NCI-H526 (cell line): ENCODE measurements at regions not wholly inside any gene's neighbourhood (a gene's known extent, or its start where the extent isn't known, plus 50 kb on each side); places are given as distances from the start of the nearest gene placed in this dataset.

Experiments used
- DNase-seq, 2 experiments: peaks; one replicate each; lab custom pipeline; 2025; lab: John Stamatoyannopoulos, UW

DNA sequence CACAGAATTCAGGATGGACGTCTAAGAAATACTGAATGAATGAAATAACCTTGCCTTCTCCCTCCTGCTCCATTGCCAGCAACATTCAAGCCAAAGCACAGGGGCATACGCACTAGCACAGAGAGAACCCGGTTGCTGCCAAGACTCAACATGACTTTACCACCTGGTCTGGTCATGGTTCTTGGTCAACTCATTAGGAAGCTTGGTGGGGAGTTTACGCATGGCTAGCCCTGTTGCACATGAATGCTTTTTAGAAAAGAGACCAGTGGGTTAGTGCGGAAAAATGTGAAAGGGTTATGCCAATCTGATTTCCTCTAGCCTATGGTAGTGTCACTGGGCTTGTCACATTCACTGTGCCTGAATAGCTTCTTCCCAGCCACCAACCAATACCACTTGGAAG is 187.6 kb upstream of the NEBL start:
- DNase-seq = no peak

DNA sequence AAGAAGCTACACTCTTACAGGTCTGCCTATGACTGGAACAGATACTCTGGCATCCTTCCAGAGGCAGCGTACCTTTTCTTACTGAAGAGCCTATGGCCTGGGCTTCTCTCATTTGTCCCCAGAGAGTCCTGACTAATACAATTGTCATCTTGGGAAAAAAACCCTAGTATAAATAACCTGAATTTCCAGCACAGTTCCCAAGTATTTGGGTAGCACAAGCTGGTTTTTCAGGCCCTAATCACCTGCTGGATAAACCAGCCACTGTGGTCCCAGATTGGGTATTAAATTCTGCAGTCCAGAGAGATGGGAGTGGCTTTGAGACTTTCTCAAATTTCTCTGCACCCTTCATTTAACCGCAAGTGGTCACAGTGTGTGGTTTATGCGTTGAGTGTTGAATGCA is 186.8 kb upstream of the NEBL start:
- DNase-seq = no peak

DNA sequence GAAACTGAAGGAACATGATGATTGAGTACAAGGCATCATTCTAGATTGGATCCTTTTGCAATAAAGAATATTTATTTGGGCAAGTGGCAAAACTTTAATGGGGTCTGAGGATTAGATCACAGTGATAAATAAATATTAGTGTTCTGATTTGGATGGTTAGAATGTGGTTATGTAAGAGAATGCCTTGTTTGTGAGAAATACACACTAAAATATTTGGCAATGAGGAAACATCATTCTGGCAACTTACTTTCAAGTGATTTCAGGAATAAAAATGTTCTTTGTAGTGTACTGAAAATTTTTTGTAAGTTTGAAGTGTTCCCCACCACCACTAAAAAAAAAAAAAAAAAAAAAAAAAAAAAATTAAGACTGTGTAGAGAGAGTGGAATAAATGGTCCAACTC is 185.1 kb upstream of the NEBL start:
- DNase-seq = no peak

DNA sequence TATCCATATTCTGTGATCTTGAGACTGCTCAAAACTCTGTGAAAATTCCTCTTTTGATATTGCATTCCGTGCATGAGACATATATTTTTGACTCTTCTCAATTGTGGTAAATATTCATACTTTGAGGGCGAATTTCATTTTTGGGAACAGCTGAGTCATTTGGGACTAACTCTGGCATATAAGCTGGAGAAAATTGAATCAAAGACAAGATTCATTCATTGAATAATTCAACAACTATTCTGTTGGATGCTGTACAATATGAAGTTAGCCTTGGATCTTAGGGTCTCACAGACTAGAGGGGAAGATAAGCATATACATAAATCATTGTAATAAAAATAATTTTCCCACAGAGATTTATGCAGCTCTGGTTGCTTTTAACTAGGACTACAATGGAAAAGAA is 183.2 kb upstream of the NEBL start:
- DNase-seq = no peak

DNA sequence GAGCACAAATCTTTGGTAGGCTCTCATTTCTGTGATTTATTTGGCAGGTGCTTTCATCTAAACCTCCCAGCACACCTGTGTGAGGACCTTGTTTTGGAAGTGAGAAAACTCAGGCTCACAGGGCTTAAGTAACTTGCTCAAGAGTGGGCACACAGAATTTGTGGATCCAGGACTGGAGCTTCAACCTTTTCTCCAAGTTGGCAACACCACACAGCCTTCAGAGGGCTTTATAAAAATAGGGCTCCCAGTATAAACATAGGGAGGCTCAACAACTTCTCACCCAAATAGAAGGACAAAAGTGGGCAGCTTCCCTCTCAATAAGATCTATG is 182.2 kb upstream of the NEBL start:
- no peak for DNase-seq

DNA sequence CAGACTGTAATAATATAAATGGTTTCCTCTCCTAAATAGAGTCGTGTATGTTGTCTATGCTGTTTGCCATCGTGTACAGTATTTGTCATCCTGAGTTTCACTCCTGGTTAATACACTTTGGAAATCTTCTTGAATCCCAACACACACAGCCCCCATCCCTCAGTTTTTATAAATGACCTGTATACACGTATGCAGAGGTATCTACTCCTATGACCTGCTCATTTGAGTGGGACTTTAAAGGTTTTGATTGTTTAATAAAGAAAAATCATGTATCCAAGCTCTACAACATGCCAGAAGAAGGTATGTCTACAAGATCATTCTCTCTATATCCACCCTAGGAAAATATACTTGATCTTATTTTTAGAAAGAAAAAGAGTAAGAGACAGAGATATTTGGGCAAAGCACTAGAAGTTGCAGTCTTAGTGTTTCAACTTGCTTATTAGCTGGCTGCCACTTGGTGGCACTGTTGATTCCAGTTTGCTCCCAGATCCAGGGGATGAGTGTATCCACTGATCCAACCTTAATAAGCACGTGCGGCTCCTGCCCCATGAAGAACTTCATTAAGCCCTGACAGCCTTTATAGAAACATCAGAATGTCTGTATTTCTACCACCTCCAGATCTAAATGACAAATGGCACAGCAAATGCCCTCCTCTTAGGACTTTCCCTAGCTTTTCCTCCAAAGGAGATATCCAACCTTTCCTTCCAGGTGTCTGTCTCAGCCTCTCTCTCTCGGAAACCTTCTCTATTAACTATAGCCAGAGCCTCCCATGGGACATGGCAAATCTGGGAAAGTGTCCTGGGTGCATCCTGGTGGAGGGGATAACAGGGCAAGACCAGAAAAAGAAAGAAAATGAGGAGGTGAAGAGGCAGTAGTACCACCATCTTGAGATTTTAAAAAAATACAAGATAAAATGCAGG is 181.6 kb upstream of the NEBL start:
- DNase-seq = peak; percentile 39 to 77

DNA sequence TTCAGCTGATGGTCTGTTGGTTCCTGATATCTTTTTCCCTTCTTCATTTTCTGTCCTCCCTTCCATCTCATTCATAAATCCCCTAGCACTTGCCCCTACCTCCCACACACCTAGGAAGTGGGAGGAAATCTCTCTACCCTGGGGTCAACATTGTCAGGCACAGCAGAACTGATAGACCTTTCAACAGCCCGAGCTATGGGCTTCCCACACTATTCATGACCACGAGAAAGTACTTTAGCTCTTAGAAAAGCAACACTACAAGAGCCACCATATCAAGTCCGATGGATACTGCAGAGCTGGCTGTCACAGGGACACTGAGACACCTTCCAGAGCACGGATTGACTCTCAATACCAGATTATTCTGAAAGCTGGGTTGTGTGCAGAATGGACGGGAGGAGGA is 180.6 kb upstream of the NEBL start:
- DNase-seq = no peak

DNA sequence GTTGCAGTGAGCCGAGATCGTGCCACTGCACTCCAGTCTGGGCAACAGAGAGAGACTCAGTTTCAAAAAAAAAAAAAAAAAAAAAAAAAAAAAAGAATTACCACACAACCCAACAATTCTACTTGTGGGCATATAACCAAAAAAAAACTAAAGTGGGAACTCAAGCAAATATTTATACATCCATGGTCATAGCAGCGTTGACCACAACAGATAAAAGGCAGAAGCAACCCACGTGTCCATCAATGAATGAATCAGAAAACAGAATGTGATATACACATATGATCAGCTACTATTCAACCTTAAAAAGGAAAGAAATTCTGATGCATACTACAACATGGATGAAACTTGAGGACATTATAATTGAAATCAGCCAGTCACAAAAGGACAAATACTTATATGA is 179.3 kb upstream of the NEBL start:
- no peak for DNase-seq

DNA sequence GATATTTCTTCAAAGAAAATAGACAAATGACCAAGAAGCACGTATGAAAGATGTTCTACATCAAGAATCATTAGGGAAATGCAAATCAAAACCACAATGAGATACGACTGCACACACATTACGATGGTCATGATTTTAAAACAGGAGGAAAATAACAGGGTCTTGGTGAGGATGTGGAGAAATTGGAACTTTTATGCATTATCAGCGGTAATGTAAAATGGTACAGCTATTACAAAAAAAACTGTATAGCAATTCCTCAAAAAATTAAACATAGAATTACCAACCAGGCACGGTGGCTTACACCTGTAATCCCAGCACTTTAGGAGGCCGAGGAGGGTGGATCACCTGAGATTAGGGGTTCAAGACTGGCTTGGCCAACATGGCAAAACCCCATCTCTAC is 178.8 kb upstream of the NEBL start:
- DNase-seq = peak in 1 of 2 experiments; percentile 9

DNA sequence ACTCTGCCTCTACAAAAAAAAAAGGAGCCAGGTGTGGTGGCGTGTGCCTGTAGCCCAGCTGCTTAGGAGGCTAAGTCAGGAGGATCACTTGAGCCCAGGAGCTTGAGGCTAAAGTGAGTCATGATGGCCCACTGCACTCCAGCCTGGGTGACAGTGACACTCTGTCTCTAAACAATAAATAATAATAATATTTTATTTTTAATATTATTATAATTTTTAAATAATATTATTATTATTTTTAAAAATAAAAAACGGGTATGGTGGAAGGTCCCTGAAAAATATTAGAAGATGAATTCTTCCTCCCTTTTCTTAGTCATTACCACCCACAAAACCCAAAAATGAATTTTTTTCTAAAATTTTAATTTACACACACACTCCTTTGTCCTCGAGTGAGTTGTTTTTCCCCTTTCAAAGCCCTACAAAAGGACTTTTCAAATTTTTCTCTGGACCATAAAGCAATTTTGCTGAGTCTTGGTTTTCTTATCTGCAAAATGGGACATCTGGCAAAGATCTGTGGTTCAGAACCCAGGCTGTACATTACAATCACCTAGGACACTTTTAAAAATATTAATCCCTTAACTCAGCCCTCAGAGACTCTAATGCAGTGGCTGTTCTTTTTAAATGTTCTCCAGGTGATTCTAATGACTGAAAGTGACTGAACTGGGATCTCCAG is 174.0 kb upstream of the NEBL start:
- DNase-seq = no peak

DNA sequence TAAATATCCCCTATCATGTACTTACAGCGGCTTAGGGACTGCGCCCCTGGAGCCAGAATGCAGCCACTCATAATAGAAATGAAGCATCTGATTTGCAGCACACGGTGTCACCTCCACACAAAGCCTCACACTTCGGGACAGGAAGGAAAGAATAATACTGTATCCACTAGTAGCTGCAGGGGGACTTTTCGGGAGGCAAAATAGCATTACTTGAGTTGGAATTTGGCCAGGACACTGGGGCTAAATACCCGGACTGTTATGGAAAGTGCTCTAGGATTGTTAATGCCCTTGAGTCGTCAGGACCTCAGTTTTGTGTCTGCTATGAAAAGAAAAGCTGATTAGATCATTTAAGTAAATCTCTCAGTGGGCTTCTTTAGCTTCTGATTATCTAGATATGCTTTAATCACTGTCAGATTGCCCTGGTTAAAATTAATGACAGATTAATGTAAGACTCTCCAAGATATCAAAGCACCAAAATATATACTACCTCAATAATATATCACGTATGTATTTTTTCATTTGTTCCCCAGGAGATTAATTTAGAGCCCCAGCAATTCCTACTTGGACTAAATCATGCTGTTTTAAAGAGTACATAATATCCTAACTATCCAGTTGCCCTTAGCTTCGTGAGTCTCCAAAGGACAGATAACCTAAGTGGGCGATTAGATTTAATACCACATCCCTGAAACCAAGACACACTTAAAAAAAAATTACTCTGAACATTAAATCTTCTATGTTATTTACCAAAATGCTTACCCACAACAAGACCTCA is 173.0 kb upstream of the NEBL start:
- peak; percentile 18 to 62 for DNase-seq

DNA sequence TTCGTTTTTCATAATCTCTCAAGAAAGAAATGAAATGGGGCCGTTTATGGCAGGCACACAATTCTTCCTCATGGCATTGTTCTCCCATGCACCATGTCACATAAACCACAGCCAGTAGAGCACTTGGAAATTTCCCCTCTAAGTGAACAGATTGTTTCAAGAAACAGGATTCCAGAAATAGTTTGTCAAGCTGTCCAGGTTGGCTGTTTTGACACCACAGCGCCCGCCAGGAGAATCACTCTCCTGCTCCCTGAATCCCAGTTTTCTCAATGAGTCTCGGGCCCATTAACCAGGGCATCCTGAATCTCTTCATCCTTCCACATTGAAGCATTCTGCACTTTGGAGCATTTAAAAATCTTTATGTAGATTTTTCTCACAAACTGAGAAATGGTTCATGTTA is 172.2 kb upstream of the NEBL start:
- no peak for DNase-seq

DNA sequence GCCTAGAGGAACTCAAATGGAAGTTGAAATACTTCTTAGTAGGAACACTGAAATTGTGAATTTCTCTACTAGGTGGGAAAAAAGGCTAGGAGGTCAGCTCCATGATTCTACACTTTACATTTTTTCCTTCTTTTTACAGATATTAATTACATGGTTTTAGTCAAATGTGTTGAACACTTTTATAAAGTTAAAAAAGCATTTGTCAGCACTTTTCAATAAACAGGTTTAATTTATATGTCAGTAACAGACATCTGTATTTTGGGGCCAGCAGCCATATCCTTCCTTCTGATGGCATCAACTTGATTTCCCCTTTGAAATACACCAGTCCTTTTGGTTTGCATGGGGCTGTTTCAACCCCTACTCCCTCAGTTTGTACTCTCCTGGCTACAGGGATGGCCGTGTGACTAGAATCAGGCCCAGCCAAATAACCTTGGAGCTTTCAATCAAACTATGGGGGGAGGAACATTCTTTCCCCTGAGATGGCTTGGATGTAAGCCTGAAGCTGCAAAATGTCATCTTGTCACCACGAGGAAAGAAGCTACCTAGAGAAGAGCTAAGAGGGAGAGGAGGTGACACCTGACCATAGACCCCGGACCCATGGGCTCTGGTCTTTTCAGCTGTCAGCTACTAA is 171.0 kb upstream of the NEBL start:
- DNase-seq = no peak

DNA sequence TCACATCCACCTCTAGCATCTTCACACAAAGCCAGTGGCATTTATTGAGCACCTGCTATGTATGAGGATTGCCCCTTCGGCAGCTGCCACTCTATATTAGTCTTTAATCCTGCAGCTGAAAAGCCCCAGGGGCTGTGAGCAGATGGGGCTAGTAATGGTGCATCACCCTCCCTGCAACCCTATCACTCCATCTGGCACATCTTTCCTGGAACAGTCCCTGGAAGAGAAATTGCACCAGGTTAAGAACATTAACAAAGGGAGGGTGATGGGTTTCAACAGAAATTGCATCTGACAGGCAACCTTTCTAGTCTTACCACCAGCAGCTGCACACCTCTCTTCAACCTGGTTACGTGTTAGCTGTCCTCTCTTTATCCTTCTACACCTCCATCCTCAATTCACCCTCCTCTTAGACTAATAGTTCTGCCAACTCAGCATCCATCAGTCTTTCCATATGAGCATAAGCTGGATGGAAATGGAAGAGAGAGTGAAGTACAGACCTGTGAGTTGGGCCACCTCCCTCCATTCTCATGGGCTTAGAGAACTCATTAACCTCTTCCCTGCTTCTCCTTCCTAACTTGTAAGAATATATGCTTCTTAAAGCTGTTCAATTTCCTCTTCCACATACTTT is 168.6 kb upstream of the NEBL start:
- no peak for DNase-seq

DNA sequence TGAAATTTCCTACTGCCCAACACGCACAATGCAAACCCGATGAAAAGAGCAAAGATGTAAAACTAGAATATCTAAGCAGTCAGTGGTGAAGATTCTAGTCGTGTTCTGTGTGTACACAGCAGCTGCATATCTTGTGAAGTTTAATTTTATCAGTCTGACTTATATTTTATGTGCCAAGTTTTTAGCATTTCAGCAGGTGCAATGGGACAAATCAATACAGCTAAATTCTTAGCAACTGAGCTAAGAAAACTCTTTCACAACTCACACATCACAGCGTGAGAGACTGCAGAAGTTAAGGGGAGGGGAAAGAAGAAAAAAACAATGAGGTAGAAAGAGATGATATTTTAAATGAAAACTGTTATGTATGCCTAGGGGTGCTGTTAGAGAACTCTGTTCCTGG is 164.9 kb upstream of the NEBL start:
- DNase-seq = no peak

DNA sequence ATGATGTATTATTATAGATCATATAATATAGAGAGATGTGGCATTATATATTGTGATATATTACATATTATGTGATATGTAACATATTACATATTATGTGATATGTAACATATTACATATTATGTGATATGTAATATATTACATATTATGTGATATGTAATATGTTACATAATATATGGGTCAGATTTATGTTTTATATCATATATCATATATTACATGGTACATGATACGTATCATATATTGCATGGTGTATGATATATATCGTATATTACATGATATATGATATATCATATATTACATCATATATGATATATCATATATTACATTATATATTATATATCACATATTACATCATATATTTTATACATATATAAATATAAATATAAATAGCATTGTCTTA is 164.1 kb upstream of the NEBL start:
- no peak for DNase-seq

DNA sequence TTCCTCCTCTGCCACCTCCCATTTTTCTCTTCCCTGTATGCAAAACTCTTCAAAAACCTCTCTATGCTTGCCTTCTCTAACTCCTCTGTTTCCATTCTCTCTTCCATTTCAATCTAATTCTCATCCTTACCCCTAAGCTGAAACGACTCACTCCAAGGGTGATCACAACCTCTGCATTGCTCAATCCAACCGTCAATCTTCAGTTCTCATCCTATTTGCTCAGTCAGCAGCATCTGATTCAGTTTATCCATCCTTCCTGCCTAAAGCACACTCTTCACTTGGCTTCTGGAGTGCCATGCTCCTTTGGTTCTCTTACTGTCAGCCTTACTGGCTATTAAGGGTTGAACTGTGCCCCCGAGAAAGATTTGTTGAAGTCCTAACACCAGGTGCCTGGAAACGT is 163.5 kb upstream of the NEBL start:
- DNase-seq = no peak

DNA sequence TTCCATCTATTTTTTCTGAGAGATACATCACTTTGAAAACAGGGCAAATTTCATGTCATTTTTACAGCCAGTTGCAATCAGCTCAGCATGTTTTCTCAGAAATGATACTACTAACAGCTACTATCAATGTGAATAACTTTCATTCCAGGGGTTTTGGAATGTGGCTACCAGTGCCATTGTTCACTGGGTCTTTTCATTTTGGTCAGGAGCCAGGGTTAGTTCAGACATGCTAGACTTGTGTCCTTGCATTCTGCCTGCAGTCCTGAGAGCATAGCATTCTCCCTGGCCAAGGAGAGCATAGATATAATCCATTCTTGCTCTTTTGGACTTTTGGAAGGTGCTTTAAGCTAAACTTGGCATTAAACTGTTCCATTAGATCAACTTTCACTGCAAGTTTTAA is 160.9 kb upstream of the NEBL start:
- no peak for DNase-seq

DNA sequence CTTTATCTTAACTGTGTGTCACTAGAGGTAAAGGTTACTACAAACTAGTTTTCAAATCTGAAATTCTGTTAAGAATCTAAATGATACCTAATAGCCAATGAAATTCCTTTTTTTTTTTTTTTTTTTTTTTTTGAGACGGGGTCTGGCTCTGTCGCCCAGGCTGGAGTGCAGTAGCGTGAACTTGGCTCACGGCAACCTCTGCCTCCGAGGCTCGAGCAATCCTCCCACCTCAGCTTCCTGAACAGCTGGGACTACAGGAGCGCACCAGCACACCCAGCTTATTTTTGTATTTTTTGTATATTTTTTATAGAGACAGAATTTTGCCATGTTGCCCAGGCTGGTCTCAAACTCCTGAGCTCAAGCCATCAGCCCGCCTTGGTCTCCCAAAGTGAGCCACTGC is 160.3 kb upstream of the NEBL start:
- no peak for DNase-seq

DNA sequence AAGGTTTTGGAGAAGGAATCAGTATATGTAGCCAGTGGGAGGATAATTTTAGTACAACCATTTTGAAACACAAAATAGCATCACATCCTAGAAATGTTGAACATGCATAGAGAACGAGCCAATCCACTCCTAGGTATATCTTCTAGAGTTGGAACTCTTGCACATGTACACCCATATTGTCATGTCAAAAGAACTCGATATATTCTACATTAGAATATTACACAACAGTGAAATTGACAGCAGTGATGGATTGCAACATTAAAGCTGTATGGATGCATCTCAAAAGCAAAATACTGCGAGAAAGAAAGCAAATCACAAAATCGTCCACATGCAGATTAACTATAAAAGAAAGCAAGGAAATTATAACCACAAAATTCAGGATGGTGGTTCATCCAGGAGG is 159.3 kb upstream of the NEBL start:
- no peak for DNase-seq

DNA sequence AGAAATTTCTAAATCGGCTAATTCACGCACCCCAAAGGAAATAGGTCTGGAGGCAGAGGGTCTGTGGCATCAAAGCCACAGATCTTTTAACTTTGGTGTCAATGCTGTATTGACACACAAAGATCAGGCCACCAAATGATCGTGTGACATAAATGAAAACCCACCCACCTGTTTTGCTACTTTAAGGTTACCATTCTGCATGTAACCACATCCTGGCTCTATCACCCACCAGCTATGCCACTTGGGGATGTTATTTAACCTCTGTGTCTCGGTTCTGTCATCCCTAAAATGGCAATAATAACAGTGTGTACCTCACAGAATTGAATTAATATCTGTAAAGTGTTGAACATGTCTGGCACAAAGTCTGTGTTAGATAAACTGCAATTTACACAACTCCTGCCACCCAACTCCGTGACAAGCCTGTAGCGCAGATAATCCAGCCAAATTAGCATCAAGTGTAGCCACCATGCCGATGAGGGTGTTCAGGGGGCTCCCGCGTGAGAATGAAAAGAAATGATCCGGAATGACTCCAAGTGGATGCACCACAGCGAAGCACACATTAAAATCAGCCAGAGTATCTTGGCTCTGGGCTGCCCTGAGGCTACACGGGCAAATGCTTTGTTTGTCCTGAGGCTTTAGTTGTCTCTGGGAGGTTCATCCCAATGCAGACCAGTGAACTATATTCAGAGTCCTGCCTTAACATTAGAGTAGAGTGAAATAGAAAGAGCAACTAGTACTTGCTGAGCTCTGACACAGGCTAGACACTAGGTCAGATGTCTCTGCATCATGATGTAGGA is 158.4 kb upstream of the NEBL start:
- peak; percentile 59 to 62 for DNase-seq
